ENCODE measurements at regions not wholly inside any gene's neighbourhood (a gene's known extent, or its start where the extent isn't known, plus 50 kb on each side); places are given as distances from the start of the nearest gene placed in this dataset.

DNA sequence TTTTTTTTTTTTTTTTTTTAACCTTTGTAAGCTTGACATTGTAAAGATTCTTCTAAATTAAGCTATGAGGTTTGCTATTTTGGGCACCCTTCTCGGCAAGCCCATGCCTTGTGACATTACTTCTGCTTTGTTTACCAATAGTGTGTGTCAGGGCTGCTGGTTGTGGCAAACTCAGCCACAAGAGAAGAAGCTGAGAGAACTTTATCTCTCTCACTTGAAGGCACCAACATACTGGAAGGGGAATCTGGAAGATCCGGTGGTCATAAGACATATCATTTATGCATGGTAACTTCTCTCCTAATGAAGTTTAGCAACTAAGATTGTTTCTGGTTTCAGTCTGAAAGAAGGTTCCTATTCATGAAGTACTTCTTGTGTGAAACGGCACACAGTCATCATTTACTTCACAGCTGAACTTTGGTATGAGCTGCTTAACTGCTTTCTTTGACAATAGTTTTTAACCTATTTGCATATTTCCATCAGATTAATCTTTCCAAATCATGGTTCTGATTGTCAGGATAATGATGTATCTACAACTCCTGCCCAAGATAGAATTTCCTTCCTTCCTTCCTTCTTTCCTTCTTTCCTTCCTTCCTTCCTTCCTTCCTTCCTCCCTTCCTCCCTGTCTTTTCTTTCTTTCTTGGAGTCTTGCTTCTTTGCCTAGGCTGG, 189.3 kb downstream of the NFKBIZ start (continued):
- TF ChIP-seq, protein P1, sequence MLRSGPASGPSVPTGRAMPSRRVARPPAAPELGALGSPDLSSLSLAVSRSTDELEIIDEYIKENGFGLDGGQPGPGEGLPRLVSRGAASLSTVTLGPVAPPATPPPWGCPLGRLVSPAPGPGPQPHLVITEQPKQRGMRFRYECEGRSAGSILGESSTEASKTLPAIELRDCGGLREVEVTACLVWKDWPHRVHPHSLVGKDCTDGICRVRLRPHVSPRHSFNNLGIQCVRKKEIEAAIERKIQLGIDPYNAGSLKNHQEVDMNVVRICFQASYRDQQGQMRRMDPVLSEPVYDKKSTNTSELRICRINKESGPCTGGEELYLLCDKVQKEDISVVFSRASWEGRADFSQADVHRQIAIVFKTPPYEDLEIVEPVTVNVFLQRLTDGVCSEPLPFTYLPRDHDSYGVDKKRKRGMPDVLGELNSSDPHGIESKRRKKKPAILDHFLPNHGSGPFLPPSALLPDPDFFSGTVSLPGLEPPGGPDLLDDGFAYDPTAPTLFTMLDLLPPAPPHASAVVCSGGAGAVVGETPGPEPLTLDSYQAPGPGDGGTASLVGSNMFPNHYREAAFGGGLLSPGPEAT (IDR thresholded peaks at IDR 0.05; ENCODE audit: low read depth) = peak; percentile 98
- TF ChIP-seq NR2C1 (IDR thresholded peaks at IDR 0.05) = no peak; the same call in 1 of the 2 replicates
- TF ChIP-seq MTA3 (IDR thresholded peaks at IDR 0.05; ENCODE audit: borderline replicate concordance, low read length) = no peak; the same call in 1 of the 2 replicates
- TF ChIP-seq TCF3 (IDR thresholded peaks at IDR 0.05; ENCODE audit: borderline replicate concordance, insufficient read depth, low read depth, low read length) = no peak
- TF ChIP-seq, protein P2, sequence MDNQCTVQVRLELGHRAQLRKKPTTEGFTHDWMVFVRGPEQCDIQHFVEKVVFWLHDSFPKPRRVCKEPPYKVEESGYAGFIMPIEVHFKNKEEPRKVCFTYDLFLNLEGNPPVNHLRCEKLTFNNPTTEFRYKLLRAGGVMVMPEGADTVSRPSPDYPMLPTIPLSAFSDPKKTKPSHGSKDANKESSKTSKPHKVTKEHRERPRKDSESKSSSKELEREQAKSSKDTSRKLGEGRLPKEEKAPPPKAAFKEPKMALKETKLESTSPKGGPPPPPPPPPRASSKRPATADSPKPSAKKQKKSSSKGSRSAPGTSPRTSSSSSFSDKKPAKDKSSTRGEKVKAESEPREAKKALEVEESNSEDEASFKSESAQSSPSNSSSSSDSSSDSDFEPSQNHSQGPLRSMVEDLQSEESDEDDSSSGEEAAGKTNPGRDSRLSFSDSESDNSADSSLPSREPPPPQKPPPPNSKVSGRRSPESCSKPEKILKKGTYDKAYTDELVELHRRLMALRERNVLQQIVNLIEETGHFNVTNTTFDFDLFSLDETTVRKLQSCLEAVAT (IDR thresholded peaks at IDR 0.05) = peak; percentile 88
- peak; percentile 66; the same call in 1 of the 2 replicates for TF ChIP-seq CHD1 (IDR thresholded peaks at IDR 0.05; ENCODE audit: low read depth, low read length)
- TF ChIP-seq, protein P3, sequence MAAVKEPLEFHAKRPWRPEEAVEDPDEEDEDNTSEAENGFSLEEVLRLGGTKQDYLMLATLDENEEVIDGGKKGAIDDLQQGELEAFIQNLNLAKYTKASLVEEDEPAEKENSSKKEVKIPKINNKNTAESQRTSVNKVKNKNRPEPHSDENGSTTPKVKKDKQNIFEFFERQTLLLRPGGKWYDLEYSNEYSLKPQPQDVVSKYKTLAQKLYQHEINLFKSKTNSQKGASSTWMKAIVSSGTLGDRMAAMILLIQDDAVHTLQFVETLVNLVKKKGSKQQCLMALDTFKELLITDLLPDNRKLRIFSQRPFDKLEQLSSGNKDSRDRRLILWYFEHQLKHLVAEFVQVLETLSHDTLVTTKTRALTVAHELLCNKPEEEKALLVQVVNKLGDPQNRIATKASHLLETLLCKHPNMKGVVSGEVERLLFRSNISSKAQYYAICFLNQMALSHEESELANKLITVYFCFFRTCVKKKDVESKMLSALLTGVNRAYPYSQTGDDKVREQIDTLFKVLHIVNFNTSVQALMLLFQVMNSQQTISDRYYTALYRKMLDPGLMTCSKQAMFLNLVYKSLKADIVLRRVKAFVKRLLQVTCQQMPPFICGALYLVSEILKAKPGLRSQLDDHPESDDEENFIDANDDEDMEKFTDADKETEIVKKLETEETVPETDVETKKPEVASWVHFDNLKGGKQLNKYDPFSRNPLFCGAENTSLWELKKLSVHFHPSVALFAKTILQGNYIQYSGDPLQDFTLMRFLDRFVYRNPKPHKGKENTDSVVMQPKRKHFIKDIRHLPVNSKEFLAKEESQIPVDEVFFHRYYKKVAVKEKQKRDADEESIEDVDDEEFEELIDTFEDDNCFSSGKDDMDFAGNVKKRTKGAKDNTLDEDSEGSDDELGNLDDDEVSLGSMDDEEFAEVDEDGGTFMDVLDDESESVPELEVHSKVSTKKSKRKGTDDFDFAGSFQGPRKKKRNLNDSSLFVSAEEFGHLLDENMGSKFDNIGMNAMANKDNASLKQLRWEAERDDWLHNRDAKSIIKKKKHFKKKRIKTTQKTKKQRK (IDR thresholded peaks at IDR 0.05; ENCODE audit: low read depth, low read length) = no peak
- peak; percentile 77 to 80 for TF ChIP-seq BHLHE40 (IDR thresholded peaks at IDR 0.05; ENCODE audit: borderline replicate concordance in 1 of 2, low read depth in 2 of 2, low read length in 1 of 2)
- TF ChIP-seq ETV6 (conservative IDR thresholded peaks at IDR 0.05 in 1 of 2, IDR thresholded peaks at IDR 0.05 in 1 of 2; ENCODE audit: borderline replicate concordance in 1 of 2, low read depth in 1 of 2) = peak in 1 of 2 experiments; percentile 65; a peak in 1 of 4 replicates
- TF ChIP-seq, protein P4, sequence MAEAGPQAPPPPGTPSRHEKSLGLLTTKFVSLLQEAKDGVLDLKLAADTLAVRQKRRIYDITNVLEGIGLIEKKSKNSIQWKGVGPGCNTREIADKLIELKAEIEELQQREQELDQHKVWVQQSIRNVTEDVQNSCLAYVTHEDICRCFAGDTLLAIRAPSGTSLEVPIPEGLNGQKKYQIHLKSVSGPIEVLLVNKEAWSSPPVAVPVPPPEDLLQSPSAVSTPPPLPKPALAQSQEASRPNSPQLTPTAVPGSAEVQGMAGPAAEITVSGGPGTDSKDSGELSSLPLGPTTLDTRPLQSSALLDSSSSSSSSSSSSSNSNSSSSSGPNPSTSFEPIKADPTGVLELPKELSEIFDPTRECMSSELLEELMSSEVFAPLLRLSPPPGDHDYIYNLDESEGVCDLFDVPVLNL (IDR thresholded peaks at IDR 0.05; ENCODE audit: low read depth, low read length) = no peak
- TF ChIP-seq SP1 (IDR thresholded peaks at IDR 0.05; ENCODE audit: low read depth, low read length) = peak; percentile 63
- no peak for TF ChIP-seq TCF7 (IDR thresholded peaks at IDR 0.05; ENCODE audit: borderline replicate concordance)
- peak; percentile 79 for TF ChIP-seq NFIC (IDR thresholded peaks at IDR 0.05; ENCODE audit: low read depth, low read length)
- TF ChIP-seq, protein P5, sequence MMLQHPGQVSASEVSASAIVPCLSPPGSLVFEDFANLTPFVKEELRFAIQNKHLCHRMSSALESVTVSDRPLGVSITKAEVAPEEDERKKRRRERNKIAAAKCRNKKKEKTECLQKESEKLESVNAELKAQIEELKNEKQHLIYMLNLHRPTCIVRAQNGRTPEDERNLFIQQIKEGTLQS (IDR thresholded peaks at IDR 0.05; ENCODE audit: borderline replicate concordance, extremely low read depth, low read depth, low read length) = no peak
- TF ChIP-seq YBX1 (IDR thresholded peaks at IDR 0.05) = 0 out of 2 replicates have a peak, but pooled peaks have one; percentile 58
- no peak for TF ChIP-seq ZZZ3 (IDR thresholded peaks at IDR 0.05; ENCODE audit: control insufficient read depth, insufficient read length, low read depth)
- no peak for TF ChIP-seq RAD21 (IDR thresholded peaks at IDR 0.05; ENCODE audit: insufficient read depth, low read depth, low read length)
- TF ChIP-seq ZNF384 (IDR thresholded peaks at IDR 0.05; ENCODE audit: borderline replicate concordance, low read depth, low read length) = peak; percentile 97
- TF ChIP-seq, protein P6, sequence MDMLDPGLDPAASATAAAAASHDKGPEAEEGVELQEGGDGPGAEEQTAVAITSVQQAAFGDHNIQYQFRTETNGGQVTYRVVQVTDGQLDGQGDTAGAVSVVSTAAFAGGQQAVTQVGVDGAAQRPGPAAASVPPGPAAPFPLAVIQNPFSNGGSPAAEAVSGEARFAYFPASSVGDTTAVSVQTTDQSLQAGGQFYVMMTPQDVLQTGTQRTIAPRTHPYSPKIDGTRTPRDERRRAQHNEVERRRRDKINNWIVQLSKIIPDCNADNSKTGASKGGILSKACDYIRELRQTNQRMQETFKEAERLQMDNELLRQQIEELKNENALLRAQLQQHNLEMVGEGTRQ (IDR thresholded peaks at IDR 0.05; ENCODE audit: borderline replicate concordance, low read depth, low read length) = no peak
